Colon (tissue), 2 donors: ENCODE measurements at regions not wholly inside any gene's neighbourhood (a gene's known extent, or its start where the extent isn't known, plus 50 kb on each side); places are given as distances from the start of the nearest gene placed in this dataset.
"Not testable (repeated sequence)": the region's sequence is repeated elsewhere in the genome, so short reads cannot be mapped to it uniquely, and the experiment has no call there.

Experiments
- FAIRE-seq: peaks from 2 replicates; lab custom pipeline; 2012; peaks lifted over from hg19 to GRCh38; lab: Jason Lieb, UNC
- donor health status: control.
- donor health status: control.

DNA sequence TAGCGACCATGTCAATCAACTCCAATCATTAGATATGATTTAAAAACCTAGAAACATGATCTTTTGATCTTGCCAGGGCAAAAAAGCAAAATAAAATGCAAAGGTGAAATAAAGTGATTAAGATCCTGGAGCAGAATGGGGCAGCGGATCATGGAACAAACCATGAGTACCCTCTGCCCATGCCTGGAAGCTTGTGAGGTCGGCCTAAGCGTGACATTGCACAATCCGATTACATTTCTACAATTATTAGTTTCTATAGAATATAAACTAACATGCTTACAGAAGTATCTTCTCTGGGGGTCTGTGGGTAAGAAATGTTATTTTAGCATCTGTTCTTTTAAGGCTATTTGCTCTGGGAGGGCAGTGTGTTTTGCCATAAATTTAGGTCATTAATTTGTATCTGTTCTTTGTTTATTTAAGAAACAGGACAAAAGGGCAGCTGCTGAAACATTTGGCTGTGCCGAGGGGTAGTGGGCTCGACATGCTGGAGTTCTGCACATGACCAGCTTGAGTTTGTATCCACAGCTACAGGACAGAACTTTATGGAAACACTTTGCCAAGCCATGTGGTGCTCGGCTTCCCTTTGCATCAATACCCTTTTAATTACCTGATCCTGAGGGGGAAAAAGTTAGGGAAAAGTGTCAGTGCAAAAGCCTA lies 55.9 kb downstream of the ZBTB18 start:
- no peak for FAIRE-seq

DNA sequence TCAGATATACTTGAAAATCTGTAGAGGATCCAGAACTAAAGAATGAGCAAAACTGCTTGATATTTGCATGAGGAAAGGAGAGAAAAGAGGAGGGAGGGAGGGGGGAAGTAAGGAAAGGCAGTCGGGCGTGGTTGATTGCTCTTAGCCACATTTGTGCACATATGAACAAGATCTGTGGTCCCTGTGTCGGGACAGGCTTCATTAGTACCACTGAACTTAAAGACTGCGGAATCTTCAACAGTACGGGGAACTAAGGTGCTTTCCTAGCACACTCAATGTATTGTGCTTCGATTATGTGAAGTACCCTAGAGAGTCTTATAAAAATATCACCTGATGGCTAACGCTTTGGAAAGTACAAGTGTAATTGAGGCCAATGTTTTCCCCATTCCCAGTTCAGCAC lies 59.9 kb downstream of the ZBTB18 start:
- no peak for FAIRE-seq

DNA sequence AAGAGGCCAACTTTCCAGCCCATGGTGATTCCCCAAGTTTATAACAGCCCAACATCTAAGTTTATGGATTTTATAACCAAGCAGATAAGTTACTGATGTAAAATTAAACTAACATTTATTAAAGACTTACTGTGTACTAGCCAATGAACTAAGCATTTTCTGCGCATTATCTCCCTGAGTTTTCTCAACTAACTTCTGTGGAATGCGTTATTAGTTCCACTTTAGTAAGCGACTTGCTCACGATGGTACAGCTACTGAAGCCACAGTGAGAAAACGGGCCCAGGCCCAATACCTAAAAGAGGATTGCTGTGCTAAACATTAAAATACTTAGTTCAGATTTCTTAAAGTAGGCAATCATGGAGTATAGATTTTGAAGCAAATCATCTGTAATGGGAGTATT lies 61.0 kb downstream of the ZBTB18 start:
- no peak for FAIRE-seq

DNA sequence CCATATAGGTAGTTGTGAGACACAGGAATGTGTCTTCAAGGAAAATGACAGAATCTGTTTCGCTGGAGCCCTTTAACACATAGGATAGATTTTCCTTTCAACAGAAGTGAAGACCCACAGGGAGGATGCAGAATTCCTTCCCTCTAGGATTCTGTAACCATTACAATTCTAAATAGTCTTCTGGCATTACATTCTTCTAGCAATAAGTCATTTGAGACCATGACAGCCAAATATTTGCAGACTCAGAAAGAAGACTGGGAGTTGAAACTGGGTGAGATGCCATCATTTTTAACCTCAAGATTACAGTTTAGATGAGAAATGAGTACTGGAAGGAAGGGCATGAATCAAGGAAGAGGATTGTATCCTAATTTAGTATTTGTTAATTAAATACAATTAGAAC lies 61.6 kb downstream of the ZBTB18 start:
- FAIRE-seq = no peak

DNA sequence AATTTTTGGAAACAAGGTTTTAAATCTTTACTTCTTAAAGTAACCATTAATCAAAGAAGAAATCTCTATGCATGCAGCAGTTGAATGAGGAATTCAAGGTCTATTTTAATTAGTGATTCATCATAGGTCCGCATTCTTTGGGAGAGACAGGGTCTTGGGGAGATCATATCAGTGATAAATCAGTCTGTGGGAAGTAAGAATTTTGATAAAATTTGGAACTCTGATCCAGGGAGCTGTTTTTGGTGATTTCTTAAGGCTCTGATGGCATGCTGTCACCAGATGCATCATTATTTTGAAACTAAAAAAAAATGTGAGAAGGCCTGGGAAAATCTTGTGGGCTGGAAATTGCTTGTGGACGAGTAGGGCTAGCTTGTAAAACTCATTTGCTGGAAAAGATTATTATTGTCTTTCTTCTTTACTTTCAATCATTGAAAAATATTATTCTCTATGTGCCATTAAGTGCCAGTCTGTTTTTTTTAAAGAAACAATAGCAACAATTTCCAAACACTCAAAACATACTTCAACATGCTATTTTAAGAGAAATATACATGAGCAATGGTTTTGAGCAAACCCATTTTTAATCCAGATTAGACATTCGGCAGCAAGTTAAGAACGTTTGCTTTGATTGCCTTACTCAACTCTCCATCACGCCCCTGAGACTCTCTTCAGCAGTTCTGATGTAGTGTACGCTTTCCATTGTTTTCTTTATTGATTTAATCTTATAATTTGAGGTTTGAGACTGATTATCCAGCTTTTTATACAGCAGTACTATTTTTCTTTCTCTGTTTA lies 62.6 kb downstream of the ZBTB18 start:
- no peak for FAIRE-seq

- no peak for FAIRE-seq
These were observed 63.8 kb downstream of the ZBTB18 start for GRCh38 chr1:244114892-244115291.

DNA sequence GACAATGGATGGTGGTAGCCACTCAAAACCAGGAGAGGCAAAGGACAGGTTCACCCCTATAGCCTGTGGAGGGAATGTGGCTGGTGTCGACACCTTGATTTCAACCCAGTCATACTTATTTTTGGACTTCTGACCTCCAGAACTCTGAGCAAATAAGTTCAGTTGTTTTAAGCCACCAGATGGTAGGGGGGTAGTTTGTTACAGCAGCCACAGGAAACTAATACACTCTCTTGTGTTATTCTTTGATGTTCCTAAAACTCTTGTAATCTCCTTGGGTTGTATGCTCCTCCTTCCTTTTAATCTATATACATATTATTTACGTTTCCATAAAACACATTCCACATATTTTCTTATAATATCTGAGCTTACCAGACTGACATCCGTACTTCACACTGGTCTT lies 65.9 kb downstream of the ZBTB18 start:
- FAIRE-seq = no peak

- FAIRE-seq = no peak
These were observed 67.2 kb downstream of the ZBTB18 start for GRCh38 chr1:244118109-244118761.

DNA sequence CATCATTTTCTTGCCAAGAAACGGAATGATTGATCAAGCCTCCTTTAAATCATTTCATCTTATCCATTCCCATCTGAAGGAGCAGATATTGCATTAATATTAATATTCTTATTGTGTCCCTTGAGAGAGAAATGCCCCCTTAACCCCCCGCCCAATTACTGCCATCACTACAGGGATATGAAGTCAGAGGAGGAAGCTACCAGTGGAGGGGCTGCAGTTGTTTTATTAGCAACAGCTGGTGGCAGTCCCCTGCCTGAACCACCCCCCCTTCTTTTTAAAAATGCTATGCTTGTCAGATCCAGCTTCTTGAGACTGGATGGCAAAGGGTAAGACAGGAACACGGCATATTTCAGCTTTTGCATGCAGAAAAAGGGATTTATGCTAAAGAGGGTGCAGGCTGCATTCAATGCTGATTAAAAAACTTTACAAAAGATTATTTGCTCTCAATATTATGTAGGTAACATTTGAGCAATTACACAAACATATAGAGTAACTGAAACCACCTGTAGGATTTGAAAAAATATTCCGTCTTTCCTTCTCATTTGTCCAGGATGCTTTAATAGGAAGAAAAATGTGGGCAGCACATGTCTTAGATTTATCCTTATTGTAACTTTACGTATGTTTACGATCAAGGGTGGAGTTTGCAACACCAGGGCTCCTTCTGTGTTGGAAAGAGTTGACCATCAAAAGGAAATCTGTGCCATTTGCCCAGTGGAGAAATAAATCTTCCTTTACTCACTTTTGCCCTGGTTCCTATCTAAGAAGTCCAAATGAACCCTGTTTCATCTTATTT lies 77.7 kb downstream of the ZBTB18 start:
- FAIRE-seq = no peak

GRCh38 chr1:244137276-244137675 lies 86.2 kb downstream of the ZBTB18 start:
- no peak for FAIRE-seq

DNA sequence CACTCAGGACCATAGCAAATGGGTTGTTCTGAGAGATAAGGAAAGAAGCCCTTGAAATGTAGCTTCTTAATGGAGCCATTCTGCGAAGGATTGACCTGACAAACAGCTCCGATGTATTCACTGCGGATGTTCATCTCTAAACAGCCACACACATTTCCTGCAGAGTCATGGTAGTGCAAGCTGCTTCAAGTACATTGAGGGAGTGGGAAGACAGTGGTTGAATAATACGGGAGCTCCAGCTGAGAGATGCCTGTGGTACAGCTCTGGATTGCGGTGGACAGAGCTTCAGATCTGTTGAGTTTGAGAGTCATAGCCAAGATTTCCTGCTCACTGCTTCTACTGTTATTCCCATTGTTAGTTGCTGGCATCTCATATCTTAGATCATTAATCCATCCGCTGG lies 86.6 kb downstream of the ZBTB18 start:
- FAIRE-seq = no peak

- FAIRE-seq = no peak
These were observed 87.3 kb downstream of the ZBTB18 start for GRCh38 chr1:244138399-244138798.

GRCh38 chr1:244139655-244140054 lies 88.6 kb downstream of the ZBTB18 start:
- no peak for FAIRE-seq

DNA sequence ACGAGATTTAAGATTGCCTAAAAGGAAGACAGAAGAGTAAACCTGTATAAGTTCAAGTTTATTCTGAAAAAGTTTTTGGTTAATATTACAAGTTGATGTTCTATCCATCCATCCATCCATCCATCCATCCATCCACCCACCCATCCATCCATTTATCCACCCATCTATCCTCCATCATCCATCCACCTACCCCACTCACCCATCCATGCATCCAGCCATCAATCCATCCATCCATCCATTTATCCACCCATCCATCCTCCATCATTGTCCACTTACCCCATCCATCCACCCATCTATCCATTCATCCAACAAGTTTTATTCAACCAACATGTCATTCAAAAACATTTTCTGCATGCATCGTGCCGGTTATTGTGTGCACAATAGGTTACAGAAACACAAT lies 89.3 kb downstream of the ZBTB18 start:
- no peak for FAIRE-seq

GRCh38 chr1:244144053-244144452 lies 93.0 kb downstream of the ZBTB18 start:
- no peak for FAIRE-seq

DNA sequence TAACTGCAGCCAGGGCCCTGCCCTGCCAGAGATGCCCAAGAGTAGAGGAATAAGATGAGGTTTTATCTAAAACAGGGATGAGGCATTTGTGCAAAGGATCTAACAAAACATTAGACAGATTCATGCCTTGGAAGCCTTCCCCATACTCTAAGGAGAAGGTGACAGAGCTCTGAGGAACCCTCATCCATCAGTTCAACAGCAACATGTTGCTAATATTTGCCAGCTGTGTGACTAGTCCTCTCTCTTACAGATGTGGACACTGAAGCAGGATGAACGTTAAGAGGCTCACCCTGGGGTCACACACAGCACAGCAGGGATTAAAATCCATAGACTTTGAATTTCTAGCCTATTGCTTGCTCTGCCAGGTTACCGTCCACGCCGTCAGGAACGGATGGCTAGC lies 99.0 kb downstream of the ZBTB18 start:
- no peak for FAIRE-seq

DNA sequence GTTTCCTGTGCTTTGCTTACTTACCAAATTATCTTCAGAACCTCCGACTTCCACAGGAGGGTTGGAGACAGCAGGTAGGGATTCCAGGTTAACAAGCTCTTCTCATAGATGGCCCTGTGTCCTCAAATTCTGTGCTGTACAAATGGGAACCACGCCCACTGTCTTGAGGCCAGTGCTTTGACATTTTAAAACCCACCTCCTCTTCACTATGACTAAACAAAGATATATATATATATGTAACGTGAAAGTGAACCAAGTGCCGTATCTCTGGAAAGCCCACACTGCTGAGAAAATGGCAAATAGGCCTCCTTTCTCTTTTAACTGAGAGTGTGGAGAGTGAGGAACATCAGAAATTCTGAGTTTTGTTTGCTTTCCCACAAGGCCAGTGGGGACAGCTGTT lies 99.6 kb downstream of the ZBTB18 start:
- no peak for FAIRE-seq

- FAIRE-seq = no peak
These were observed 100.5 kb downstream of the ZBTB18 start for GRCh38 chr1:244151537-244151936.

DNA sequence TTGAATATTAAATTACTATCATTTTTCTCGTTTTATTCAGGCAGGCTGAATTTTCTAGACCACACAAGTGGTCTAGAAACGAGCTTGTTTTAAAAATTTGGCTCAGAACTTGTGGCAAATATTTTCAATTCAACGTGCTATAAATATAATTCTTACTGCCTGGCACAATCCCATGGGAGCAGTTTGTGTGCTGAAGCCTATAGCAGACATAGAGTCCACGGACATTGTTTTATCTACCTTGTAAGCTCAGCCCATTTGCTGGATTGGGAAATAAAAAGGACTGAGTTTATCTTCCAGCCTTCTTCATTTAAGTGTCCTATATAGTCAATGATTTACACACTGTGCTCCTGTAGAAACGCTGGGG lies 103.4 kb downstream of the ZBTB18 start:
- no peak for FAIRE-seq

DNA sequence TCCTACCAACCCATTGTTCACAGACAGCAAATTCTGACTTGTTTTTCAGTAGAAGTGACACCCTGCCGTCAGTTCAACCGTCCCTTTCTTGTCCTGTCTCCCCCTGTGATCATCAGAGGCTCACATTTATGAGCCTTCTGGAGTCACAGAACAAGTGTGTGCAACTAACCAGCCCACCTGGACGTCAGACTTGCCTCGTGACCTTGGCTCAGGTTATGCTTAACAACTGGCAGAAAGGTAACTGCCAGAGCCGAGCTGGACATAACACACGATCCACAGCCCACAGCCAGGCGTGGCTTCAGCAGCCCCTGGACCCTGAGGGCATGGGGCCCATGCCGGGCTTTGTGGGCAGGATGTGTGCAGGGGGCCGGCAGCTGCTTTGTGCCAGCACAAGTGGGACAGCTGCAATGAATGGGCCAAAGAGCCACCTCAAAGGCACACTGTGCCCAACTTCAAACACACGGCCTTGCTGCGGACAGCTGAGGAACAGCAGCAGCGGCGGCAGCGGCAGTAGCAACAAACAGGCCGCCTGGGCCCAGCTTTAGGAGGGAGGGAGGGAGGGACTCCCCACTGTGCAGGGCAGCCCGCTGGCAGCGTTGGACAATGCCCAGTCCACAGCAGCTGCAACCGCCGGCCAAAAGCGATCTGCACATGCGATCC lies 103.9 kb downstream of the ZBTB18 start:
- no peak for FAIRE-seq

GRCh38 chr1:244155661-244156060 lies 104.6 kb downstream of the ZBTB18 start:
- FAIRE-seq = no peak

- FAIRE-seq = not testable (repeated sequence)
These were observed 105.5 kb downstream of the ZBTB18 start for GRCh38 chr1:244156617-244157016.
